ENCODE measurements at regions not wholly inside any gene's neighbourhood (a gene's known extent, or its start where the extent isn't known, plus 50 kb on each side); places are given as distances from the start of the nearest gene placed in this dataset.

- Histone ChIP-seq H3K27me3 (ENCODE audit: control insufficient read depth in 2 of 2, insufficient read depth in 2 of 2, low read length in 2 of 2) (peaks cover 0 to 4% of the 10 kb centered on the region in 2 donors), H3K9me3 (ENCODE audit: control insufficient read depth in 2 of 2, low read length in 2 of 2) (no peaks in the 10 kb centered on the region), H3K36me3 (ENCODE audit: control insufficient read depth in 2 of 2, insufficient read depth in 2 of 2, low read length in 2 of 2) (no peaks in the 10 kb centered on the region), H3K4me3 (ENCODE audit: low read length in 2 of 2) (no peak overlapping the region), H3K9ac (ENCODE audit: low read depth in 1 of 2, low read length in 2 of 2) (no peak overlapping the region), H3K27ac (ENCODE audit: low read depth in 2 of 2, low read length in 2 of 2) (no peak overlapping the region), H3K4me1 (ENCODE audit: control insufficient read depth in 2 of 2, insufficient read depth in 2 of 2, low read length in 2 of 2) (peaks cover 0 to 4% of the 10 kb centered on the region in 2 donors)
Measured at GRCh38 chr5:171633776-171634470, 151.7 kb upstream of the SMIM23 start.

- Histone ChIP-seq H3K9me3 (ENCODE audit: control insufficient read depth in 2 of 2, low read length in 2 of 2) (no peaks in the 10 kb centered on the region), H3K4me3 (ENCODE audit: low read length in 2 of 2) (no peak overlapping the region), H3K9ac (ENCODE audit: low read depth in 1 of 2, low read length in 2 of 2) (no peak overlapping the region), H3K4me1 (ENCODE audit: control insufficient read depth in 2 of 2, insufficient read depth in 2 of 2, low read length in 2 of 2) (peaks cover 0 to 4% of the 10 kb centered on the region in 2 donors), H3K27ac (ENCODE audit: low read depth in 2 of 2, low read length in 2 of 2) (no peak overlapping the region), H3K36me3 (ENCODE audit: control insufficient read depth in 2 of 2, insufficient read depth in 2 of 2, low read length in 2 of 2) (no peaks in the 10 kb centered on the region), H3K27me3 (ENCODE audit: control insufficient read depth in 2 of 2, insufficient read depth in 2 of 2, low read length in 2 of 2) (no peaks in the 10 kb centered on the region)
Measured at GRCh38 chr5:171634511-171634910, 151.1 kb upstream of the SMIM23 start.

- Histone ChIP-seq H3K36me3 (ENCODE audit: control insufficient read depth in 2 of 2, insufficient read depth in 2 of 2, low read length in 2 of 2) (no peaks in the 10 kb centered on the region), H3K9me3 (ENCODE audit: control insufficient read depth in 2 of 2, low read length in 2 of 2) (no peaks in the 10 kb centered on the region), H3K27ac (ENCODE audit: low read depth in 2 of 2, low read length in 2 of 2) (no peak overlapping the region), H3K27me3 (ENCODE audit: control insufficient read depth in 2 of 2, insufficient read depth in 2 of 2, low read length in 2 of 2) (no peaks in the 10 kb centered on the region), H3K4me3 (ENCODE audit: low read length in 2 of 2) (no peak overlapping the region), H3K4me1 (ENCODE audit: control insufficient read depth in 2 of 2, insufficient read depth in 2 of 2, low read length in 2 of 2) (peaks cover 0 to 1% of the 10 kb centered on the region in 2 donors), H3K9ac (ENCODE audit: low read depth in 1 of 2, low read length in 2 of 2) (no peak overlapping the region)
Measured at GRCh38 chr5:171635028-171635427, 150.6 kb upstream of the SMIM23 start.

- Histone ChIP-seq H3K27me3 (ENCODE audit: control insufficient read depth in 2 of 2, insufficient read depth in 2 of 2, low read length in 2 of 2) (no peaks in the 10 kb centered on the region), H3K36me3 (ENCODE audit: control insufficient read depth in 2 of 2, insufficient read depth in 2 of 2, low read length in 2 of 2) (no peaks in the 10 kb centered on the region), H3K9me3 (ENCODE audit: control insufficient read depth in 2 of 2, low read length in 2 of 2) (no peaks in the 10 kb centered on the region), H3K27ac (ENCODE audit: low read depth in 2 of 2, low read length in 2 of 2) (no peak overlapping the region), H3K4me3 (ENCODE audit: low read length in 2 of 2) (no peak overlapping the region), H3K4me1 (ENCODE audit: control insufficient read depth in 2 of 2, insufficient read depth in 2 of 2, low read length in 2 of 2) (no peaks in the 10 kb centered on the region), H3K9ac (ENCODE audit: low read depth in 1 of 2, low read length in 2 of 2) (no peak overlapping the region)
Measured at GRCh38 chr5:171635561-171636245, 149.9 kb upstream of the SMIM23 start.

GRCh38 chr5:171637811-171638210, 147.8 kb upstream of the SMIM23 start:
- Histone ChIP-seq H3K27me3 (ENCODE audit: control insufficient read depth in 2 of 2, insufficient read depth in 2 of 2, low read length in 2 of 2) (no peaks in the 10 kb centered on the region), H3K9me3 (ENCODE audit: control insufficient read depth in 2 of 2, low read length in 2 of 2) (no peaks in the 10 kb centered on the region), H3K4me1 (ENCODE audit: control insufficient read depth in 2 of 2, insufficient read depth in 2 of 2, low read length in 2 of 2) (no peaks in the 10 kb centered on the region), H3K36me3 (ENCODE audit: control insufficient read depth in 2 of 2, insufficient read depth in 2 of 2, low read length in 2 of 2) (no peaks in the 10 kb centered on the region), H3K27ac (ENCODE audit: low read depth in 2 of 2, low read length in 2 of 2) (no peak overlapping the region), H3K9ac (ENCODE audit: low read depth in 1 of 2, low read length in 2 of 2) (no peak overlapping the region), H3K4me3 (ENCODE audit: low read length in 2 of 2) (no peak overlapping the region)

- Histone ChIP-seq H3K4me3 (ENCODE audit: low read length in 2 of 2) (no peak overlapping the region), H3K9ac (ENCODE audit: low read depth in 1 of 2, low read length in 2 of 2) (no peak overlapping the region), H3K9me3 (ENCODE audit: control insufficient read depth in 2 of 2, low read length in 2 of 2) (no peaks in the 10 kb centered on the region), H3K27ac (ENCODE audit: low read depth in 2 of 2, low read length in 2 of 2) (no peak overlapping the region), H3K4me1 (ENCODE audit: control insufficient read depth in 2 of 2, insufficient read depth in 2 of 2, low read length in 2 of 2) (no peaks in the 10 kb centered on the region), H3K27me3 (ENCODE audit: control insufficient read depth in 2 of 2, insufficient read depth in 2 of 2, low read length in 2 of 2) (no peaks in the 10 kb centered on the region), H3K36me3 (ENCODE audit: control insufficient read depth in 2 of 2, insufficient read depth in 2 of 2, low read length in 2 of 2) (no peaks in the 10 kb centered on the region)
Measured at GRCh38 chr5:171639205-171639621, 146.4 kb upstream of the SMIM23 start.

GRCh38 chr5:171639966-171640365, 145.7 kb upstream of the SMIM23 start:
- H3K4me1 ChIP-seq (ENCODE audit: control insufficient read depth in 2 of 2, insufficient read depth in 2 of 2, low read length in 2 of 2): no peaks in the 10 kb centered on the region
- H3K27ac ChIP-seq (ENCODE audit: low read depth in 2 of 2, low read length in 2 of 2): no peak overlapping the region
- H3K9ac ChIP-seq (ENCODE audit: low read depth in 1 of 2, low read length in 2 of 2): no peak overlapping the region
- no peaks in the 10 kb centered on the region for H3K36me3 ChIP-seq (ENCODE audit: control insufficient read depth in 2 of 2, insufficient read depth in 2 of 2, low read length in 2 of 2)
- no peaks in the 10 kb centered on the region for H3K27me3 ChIP-seq (ENCODE audit: control insufficient read depth in 2 of 2, insufficient read depth in 2 of 2, low read length in 2 of 2)
- no peaks in the 10 kb centered on the region for H3K9me3 ChIP-seq (ENCODE audit: control insufficient read depth in 2 of 2, low read length in 2 of 2)
- no peak overlapping the region for H3K4me3 ChIP-seq (ENCODE audit: low read length in 2 of 2)

GRCh38 chr5:171640480-171640879, 145.1 kb upstream of the SMIM23 start:
- H3K9ac ChIP-seq (ENCODE audit: low read depth in 1 of 2, low read length in 2 of 2): no peak overlapping the region
- no peak overlapping the region for H3K27ac ChIP-seq (ENCODE audit: low read depth in 2 of 2, low read length in 2 of 2)
- H3K9me3 ChIP-seq (ENCODE audit: control insufficient read depth in 2 of 2, low read length in 2 of 2): no peaks in the 10 kb centered on the region
- no peak overlapping the region for H3K4me3 ChIP-seq (ENCODE audit: low read length in 2 of 2)
- no peaks in the 10 kb centered on the region for H3K27me3 ChIP-seq (ENCODE audit: control insufficient read depth in 2 of 2, insufficient read depth in 2 of 2, low read length in 2 of 2)
- no peaks in the 10 kb centered on the region for H3K4me1 ChIP-seq (ENCODE audit: control insufficient read depth in 2 of 2, insufficient read depth in 2 of 2, low read length in 2 of 2)
- no peaks in the 10 kb centered on the region for H3K36me3 ChIP-seq (ENCODE audit: control insufficient read depth in 2 of 2, insufficient read depth in 2 of 2, low read length in 2 of 2)

GRCh38 chr5:171641891-171642290, 143.7 kb upstream of the SMIM23 start:
- Histone ChIP-seq H3K36me3 (ENCODE audit: control insufficient read depth in 2 of 2, insufficient read depth in 2 of 2, low read length in 2 of 2) (no peaks in the 10 kb centered on the region), H3K4me1 (ENCODE audit: control insufficient read depth in 2 of 2, insufficient read depth in 2 of 2, low read length in 2 of 2) (no peaks in the 10 kb centered on the region), H3K27me3 (ENCODE audit: control insufficient read depth in 2 of 2, insufficient read depth in 2 of 2, low read length in 2 of 2) (no peaks in the 10 kb centered on the region), H3K9me3 (ENCODE audit: control insufficient read depth in 2 of 2, low read length in 2 of 2) (no peaks in the 10 kb centered on the region), H3K4me3 (ENCODE audit: low read length in 2 of 2) (no peak overlapping the region), H3K9ac (ENCODE audit: low read depth in 1 of 2, low read length in 2 of 2) (no peak overlapping the region), H3K27ac (ENCODE audit: low read depth in 2 of 2, low read length in 2 of 2) (no peak overlapping the region)

- no peaks in the 10 kb centered on the region for H3K9me3 ChIP-seq (ENCODE audit: control insufficient read depth in 2 of 2, low read length in 2 of 2)
- H3K36me3 ChIP-seq (ENCODE audit: control insufficient read depth in 2 of 2, insufficient read depth in 2 of 2, low read length in 2 of 2): no peaks in the 10 kb centered on the region
- no peak overlapping the region for H3K27ac ChIP-seq (ENCODE audit: low read depth in 2 of 2, low read length in 2 of 2)
- H3K4me3 ChIP-seq (ENCODE audit: low read length in 2 of 2): no peak overlapping the region
- H3K9ac ChIP-seq (ENCODE audit: low read depth in 1 of 2, low read length in 2 of 2): no peak overlapping the region
- no peaks in the 10 kb centered on the region for H3K4me1 ChIP-seq (ENCODE audit: control insufficient read depth in 2 of 2, insufficient read depth in 2 of 2, low read length in 2 of 2)
- peaks cover 0 to 2% of the 10 kb centered on the region in 2 donors for H3K27me3 ChIP-seq (ENCODE audit: control insufficient read depth in 2 of 2, insufficient read depth in 2 of 2, low read length in 2 of 2)
Measured at GRCh38 chr5:171642894-171643293, 142.7 kb upstream of the SMIM23 start.
